Endodermal cell (in vitro differentiated cells): ENCODE measurements at regions not wholly inside any gene's neighbourhood (a gene's known extent, or its start where the extent isn't known, plus 50 kb on each side); places are given as distances from the start of the nearest gene placed in this dataset.

Experiments used
- DNase-seq: peaks from one replicate; pipeline ENCODE4 v3.0.0-alpha.2; 2017
- H3K27ac ChIP-seq: 2 replicates; pipeline ENCODE4 v1.5.1; 2013; ENCODE audit warnings: mild to moderate bottlenecking, low read depth, low read length, moderate library complexity
- H3K27me3 ChIP-seq: 2 replicates; pipeline ENCODE4 v1.6.1; 2013; ENCODE audit warnings: mild to moderate bottlenecking, low read length, moderate library complexity; ENCODE audit not compliant: insufficient read depth, control insufficient read depth, poor library complexity, severe bottlenecking
- H3K36me3 ChIP-seq: 2 replicates; pipeline ENCODE4 v1.7.0; 2013; ENCODE audit warnings: mild to moderate bottlenecking, low read length, moderate library complexity; ENCODE audit not compliant: control insufficient read depth, insufficient read depth
- H3K4me1 ChIP-seq: one replicate; pipeline ENCODE4 v1.7.0; 2013; ENCODE audit warnings: low read length; ENCODE audit not compliant: control insufficient read depth, insufficient read depth
- H3K4me3 ChIP-seq: 2 replicates; pipeline ENCODE4 v1.5.1; 2013; ENCODE audit warnings: mild to moderate bottlenecking, low read length, moderate library complexity
- H3K9ac ChIP-seq: 2 replicates; pipeline ENCODE4 v1.6.1; 2013; ENCODE audit warnings: mild to moderate bottlenecking, low read length, moderate library complexity; ENCODE audit not compliant: poor library complexity, severe bottlenecking; ENCODE audit errors: extremely low read depth
- H3K9me3 ChIP-seq: 2 replicates; pipeline ENCODE4 v1.6.1; 2013; ENCODE audit warnings: mild to moderate bottlenecking, low read length, moderate library complexity; ENCODE audit not compliant: control insufficient read depth
- H3K27ac Mint-ChIP-seq: 2 replicates; pipeline ENCODE4 v1.8.0; 2020; ENCODE audit warnings: mixed read lengths
- H3K27me3 Mint-ChIP-seq: 2 replicates; pipeline ENCODE4 v1.8.0; 2021; ENCODE audit warnings: mild to moderate bottlenecking, mixed read lengths; ENCODE audit not compliant: insufficient read depth
- H3K36me3 Mint-ChIP-seq: 2 replicates; pipeline ENCODE4 v1.8.0; 2020; ENCODE audit warnings: low read depth, mixed read lengths
- H3K4me1 Mint-ChIP-seq: 2 replicates; pipeline ENCODE4 v1.8.0; 2020; ENCODE audit warnings: mixed read lengths
- H3K4me3 Mint-ChIP-seq: 2 replicates; pipeline ENCODE4 v1.8.0; 2020; ENCODE audit warnings: mild to moderate bottlenecking, moderate library complexity, mixed read lengths
- H3K9me3 Mint-ChIP-seq: 2 replicates; pipeline ENCODE4 v1.8.0; 2020; ENCODE audit warnings: mild to moderate bottlenecking, mixed read lengths
- CTCF ChIP-seq: fragments of 200-600 bp; sonication (generic); conservative IDR thresholded peaks from 2 replicates; pipeline ENCODE4 v1.5.0; 2021; ENCODE audit warnings: antibody characterized with exemption, mild to moderate bottlenecking
- WGBS, 2 experiments: methylation state at CpG; one replicate each; pipeline versions ENCODE4 v1.1.5 to v1.1.7; 2013; ENCODE audit warnings: missing lambda C conversion rate in 2 of 2, mixed read lengths in 1 of 2; ENCODE audit not compliant: insufficient coverage in 1 of 2, insufficient read length in 1 of 2; 5-methylcytosine and 5-hydroxymethylcytosine counted together

DNA sequence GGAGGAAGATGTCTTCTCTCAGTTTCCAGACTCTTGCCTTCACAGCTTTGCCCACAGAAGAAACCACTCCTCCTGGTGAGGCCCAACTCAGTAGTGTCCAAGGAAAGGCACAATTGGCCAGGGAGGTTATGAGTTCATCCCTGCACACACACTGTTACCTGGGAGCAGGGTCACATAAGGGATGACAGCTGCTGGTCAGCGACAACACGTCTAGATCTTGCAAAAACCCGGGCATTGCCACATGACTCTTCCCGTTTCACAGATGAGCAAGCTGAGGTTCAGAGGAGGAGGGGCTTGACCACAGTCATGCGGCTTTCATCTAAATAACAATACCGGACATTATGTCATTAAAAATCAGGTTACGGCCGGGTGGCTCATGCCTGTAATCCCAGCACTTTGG is 186.0 kb downstream of the COPRS start:
- Mint-ChIP-seq H3K36me3 (no peaks in the 10 kb centered on the region), H3K4me3 (no peak overlapping the region), H3K27ac (no peak overlapping the region), H3K4me1 (peaks cover 2% of the 10 kb centered on the region), H3K9me3 (peaks cover 42% of the 10 kb centered on the region), H3K27me3 (peaks cover 31% of the 10 kb centered on the region)
- Histone ChIP-seq H3K9me3 (peaks cover 9% of the 10 kb centered on the region), H3K4me1 (no peaks in the 10 kb centered on the region), H3K27me3 (no peaks in the 10 kb centered on the region), H3K9ac (no peak overlapping the region), H3K27ac (no peak overlapping the region), H3K4me3 (no peak overlapping the region), H3K36me3 (no peaks in the 10 kb centered on the region)
- 91 to 93% methylated on average over 8 of the region's 8 CpGs for WGBS, 2 experiments
- no peak for TF ChIP-seq CTCF
- peak; percentile 24 for DNase-seq

DNA sequence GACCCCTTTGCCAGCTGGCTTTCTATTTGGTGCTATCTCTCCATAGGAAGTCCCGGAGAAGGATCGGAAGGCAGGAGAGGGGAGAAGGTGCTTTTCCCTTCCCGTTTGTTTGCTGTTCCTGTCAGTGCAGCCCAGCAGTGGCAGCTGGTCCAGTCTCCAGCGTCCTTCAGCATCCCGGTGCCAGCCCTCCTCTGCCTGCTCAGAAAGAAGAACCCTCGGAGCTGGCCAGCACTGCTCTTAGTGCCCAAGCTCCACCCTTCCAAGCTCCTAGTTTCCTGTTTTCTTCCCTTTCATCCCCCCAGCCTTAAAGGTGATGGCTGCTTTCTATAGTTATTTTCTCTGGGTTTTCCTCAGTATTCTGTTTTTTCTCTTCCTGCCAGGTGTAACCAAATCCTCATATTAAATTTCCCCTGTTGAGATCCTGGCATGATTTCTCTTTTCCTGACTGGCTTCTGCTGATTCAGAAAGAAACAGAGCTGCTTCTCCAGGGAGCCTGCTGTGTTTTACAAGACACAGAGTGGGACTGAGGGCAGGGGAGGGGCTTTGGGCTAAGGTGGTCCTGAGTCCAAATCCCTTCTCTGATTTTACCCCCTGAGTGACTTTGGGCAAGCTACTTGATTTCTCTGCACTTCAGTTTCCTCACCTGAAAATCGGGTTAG is 186.8 kb downstream of the COPRS start:
- no peak overlapping the region for H3K27ac ChIP-seq
- no peaks in the 10 kb centered on the region for H3K36me3 ChIP-seq
- Mint-ChIP-seq H3K4me1 (peaks cover 2% of the 10 kb centered on the region), H3K27me3 (peaks cover 35% of the 10 kb centered on the region), H3K27ac (no peak overlapping the region), H3K36me3 (no peaks in the 10 kb centered on the region), H3K9me3 (peaks cover 44% of the 10 kb centered on the region), H3K4me3 (no peak overlapping the region)
- no peaks in the 10 kb centered on the region for H3K4me1 ChIP-seq
- DNase-seq: peak; percentile 41
- H3K9me3 ChIP-seq: peaks cover 9% of the 10 kb centered on the region
- no peak overlapping the region for H3K9ac ChIP-seq
- no peak overlapping the region for H3K4me3 ChIP-seq
- WGBS, 2 experiments: 75 to 78% methylated on average over 4 to 7 of the region's 7 CpGs
- no peaks in the 10 kb centered on the region for H3K27me3 ChIP-seq
- TF ChIP-seq CTCF: no peak

- Histone ChIP-seq H3K9me3 (peaks cover 14% of the 10 kb centered on the region), H3K27me3 (no peaks in the 10 kb centered on the region), H3K36me3 (no peaks in the 10 kb centered on the region), H3K27ac (no peak overlapping the region), H3K9ac (no peak overlapping the region), H3K4me1 (no peaks in the 10 kb centered on the region), H3K4me3 (no peak overlapping the region)
- Mint-ChIP-seq H3K36me3 (no peaks in the 10 kb centered on the region), H3K27ac (no peak overlapping the region), H3K4me3 (no peak overlapping the region), H3K4me1 (no peaks in the 10 kb centered on the region), H3K27me3 (peaks cover 24% of the 10 kb centered on the region), H3K9me3 (peaks cover 45% of the 10 kb centered on the region)
- DNase-seq: no peak
- WGBS, 2 experiments: 91 to 100% methylated on average over 2 of the region's 2 CpGs
- no peak for TF ChIP-seq CTCF
Observed at GRCh38 chr17:31663576-31663975, 195.5 kb downstream of the COPRS start.
